ENCODE measurements at regions not wholly inside any gene's neighbourhood (a gene's known extent, or its start where the extent isn't known, plus 50 kb on each side); places are given as distances from the start of the nearest gene placed in this dataset.

- no peak for TF ChIP-seq CTCF (IDR thresholded peaks at IDR 0.05; ENCODE audit: poor library complexity, severe bottlenecking)
- TF ChIP-seq EZH2 (IDR thresholded peaks at IDR 0.05; ENCODE audit: borderline replicate concordance, insufficient read depth, low read length, poor library complexity, severe bottlenecking): no peak
- no peak for TF ChIP-seq TAF1 (IDR thresholded peaks at IDR 0.05; ENCODE audit: low read depth)
- no peak for TF ChIP-seq MXI1 (conservative IDR thresholded peaks at IDR 0.05; ENCODE audit: poor library complexity, severe bottlenecking)
- no peak for TF ChIP-seq POLR2AphosphoS5 (IDR thresholded peaks at IDR 0.05)
- TF ChIP-seq RAD21 (conservative IDR thresholded peaks at IDR 0.05): no peak
Measured at GRCh38 chr2:183465048-183465447, 340.8 kb downstream of the NUP35 start.
